ENCODE measurements at regions not wholly inside any gene's neighbourhood (a gene's known extent, or its start where the extent isn't known, plus 50 kb on each side); places are given as distances from the start of the nearest gene placed in this dataset.

- no peak for DNase-seq
These were observed 377.7 kb upstream of the IRX1 start for GRCh38 chr5:3217771-3218495.

- DNase-seq = no peak
These were observed 378.5 kb upstream of the IRX1 start for GRCh38 chr5:3217114-3217513.

- DNase-seq = no peak
These were observed 379.2 kb upstream of the IRX1 start for GRCh38 chr5:3216386-3216785.

GRCh38 chr5:3214838-3215374 lies 380.7 kb upstream of the IRX1 start:
- no peak for DNase-seq

GRCh38 chr5:3214396-3214795 lies 381.2 kb upstream of the IRX1 start:
- no peak for DNase-seq

GRCh38 chr5:3212869-3213268 lies 382.8 kb upstream of the IRX1 start:
- no peak for DNase-seq

GRCh38 chr5:3210531-3210930 lies 385.1 kb upstream of the IRX1 start:
- DNase-seq = no peak

- no peak for DNase-seq
These were observed 385.7 kb upstream of the IRX1 start for GRCh38 chr5:3209918-3210317.

GRCh38 chr5:3202570-3202969 lies 393.1 kb upstream of the IRX1 start:
- DNase-seq = no peak

GRCh38 chr5:3201941-3202340 lies 393.7 kb upstream of the IRX1 start:
- no peak for DNase-seq

- no peak for DNase-seq
These were observed 394.5 kb upstream of the IRX1 start for GRCh38 chr5:3201121-3201520.

- no peak for DNase-seq
These were observed 395.5 kb upstream of the IRX1 start for GRCh38 chr5:3199962-3200755.

GRCh38 chr5:3198074-3198449 lies 397.6 kb upstream of the IRX1 start:
- no peak for DNase-seq

- DNase-seq = peak; percentile 71
These were observed 398.1 kb upstream of the IRX1 start for GRCh38 chr5:3197304-3198073.

- no peak for DNase-seq
These were observed 399.6 kb upstream of the IRX1 start for GRCh38 chr5:3195994-3196393.

GRCh38 chr5:3194684-3195083 lies 400.9 kb upstream of the IRX1 start:
- no peak for DNase-seq

- no peak for DNase-seq
These were observed 401.4 kb upstream of the IRX1 start for GRCh38 chr5:3194271-3194670.

GRCh38 chr5:3191585-3191984 lies 404.0 kb upstream of the IRX1 start:
- no peak for DNase-seq

- no peak for DNase-seq
These were observed 404.7 kb upstream of the IRX1 start for GRCh38 chr5:3190930-3191329.

- DNase-seq = no peak
These were observed 405.2 kb upstream of the IRX1 start for GRCh38 chr5:3190433-3190832.

- DNase-seq = peak; percentile 9
These were observed 407.7 kb upstream of the IRX1 start for GRCh38 chr5:3187771-3188425.

GRCh38 chr5:3186736-3187405 lies 408.8 kb upstream of the IRX1 start:
- DNase-seq = no peak
